ENCODE measurements at regions not wholly inside any gene's neighbourhood (a gene's known extent, or its start where the extent isn't known, plus 50 kb on each side); places are given as distances from the start of the nearest gene placed in this dataset.

DNA sequence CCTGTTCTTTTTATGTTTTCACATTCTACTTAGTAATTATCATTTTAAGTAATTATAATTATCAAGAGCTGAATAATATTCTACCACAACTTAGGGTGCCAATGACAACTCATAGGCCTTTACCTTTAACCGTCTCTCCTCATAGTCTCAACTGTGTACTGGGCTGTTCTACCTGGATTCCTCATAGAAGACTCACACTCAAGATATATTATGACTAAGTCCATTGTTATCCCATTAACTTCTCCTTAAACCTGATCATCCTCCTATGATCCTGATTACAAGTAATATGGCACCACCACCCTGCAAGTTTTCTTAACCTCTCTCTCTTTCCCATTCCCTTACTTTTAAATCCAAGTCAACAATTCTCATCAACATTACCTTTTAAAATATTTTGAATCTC, 285.9 kb upstream of the VEPH1 start:
- Histone ChIP-seq H3K9me3 (ENCODE audit: severe bottlenecking) (no peaks in the 10 kb centered on the region), H3K4me3 (ENCODE audit: severe bottlenecking) (no peak overlapping the region), H3K27me3 (ENCODE audit: insufficient read depth, poor library complexity, severe bottlenecking) (no peaks in the 10 kb centered on the region), H3K4me1 (ENCODE audit: insufficient read depth, poor library complexity, severe bottlenecking) (peaks cover 45% of the 10 kb centered on the region), H3K36me3 (ENCODE audit: low read depth) (no peaks in the 10 kb centered on the region), H3K27ac (ENCODE audit: poor library complexity, severe bottlenecking) (peak overlapping the region; percentile 26)
- ATAC-seq (ENCODE audit: low read depth) (peak; percentile 91), DNase-seq (ENCODE audit: low spot score) (no peak)
- no peak for TF ChIP-seq CTCF (IDR thresholded peaks at IDR 0.05; ENCODE audit: poor library complexity, severe bottlenecking)

DNA sequence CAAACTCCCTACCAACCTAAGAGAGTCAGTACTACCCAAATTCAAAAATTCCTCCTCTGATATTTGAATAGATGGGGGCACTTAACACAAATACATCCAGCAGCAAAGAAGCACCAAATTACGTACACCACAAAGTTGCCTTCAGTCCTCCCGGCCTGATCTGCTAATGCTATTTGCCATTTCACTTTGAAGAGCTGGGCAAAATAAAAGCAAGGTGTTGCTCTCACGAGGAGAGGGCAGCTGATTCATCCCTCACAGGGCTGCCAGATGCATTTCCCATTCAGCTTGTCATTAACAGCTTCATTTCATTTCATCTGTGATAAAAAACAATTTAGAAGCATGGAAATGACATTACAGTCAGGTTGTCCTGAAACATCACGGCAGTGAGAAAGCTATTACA, 283.4 kb upstream of the VEPH1 start:
- H3K9me3 ChIP-seq (ENCODE audit: severe bottlenecking): no peaks in the 10 kb centered on the region
- no peaks in the 10 kb centered on the region for H3K27me3 ChIP-seq (ENCODE audit: insufficient read depth, poor library complexity, severe bottlenecking)
- no peak overlapping the region for H3K4me3 ChIP-seq (ENCODE audit: severe bottlenecking)
- H3K27ac ChIP-seq (ENCODE audit: poor library complexity, severe bottlenecking): peak overlapping the region; percentile 83
- H3K36me3 ChIP-seq (ENCODE audit: low read depth): no peaks in the 10 kb centered on the region
- H3K4me1 ChIP-seq (ENCODE audit: insufficient read depth, poor library complexity, severe bottlenecking): peaks cover 46% of the 10 kb centered on the region
- DNase-seq (ENCODE audit: low spot score): no peak
- 0 out of 3 replicates have a peak, but pooled peaks have one; percentile 13 for ATAC-seq (ENCODE audit: low read depth)
- no peak for TF ChIP-seq CTCF (IDR thresholded peaks at IDR 0.05; ENCODE audit: poor library complexity, severe bottlenecking)

DNA sequence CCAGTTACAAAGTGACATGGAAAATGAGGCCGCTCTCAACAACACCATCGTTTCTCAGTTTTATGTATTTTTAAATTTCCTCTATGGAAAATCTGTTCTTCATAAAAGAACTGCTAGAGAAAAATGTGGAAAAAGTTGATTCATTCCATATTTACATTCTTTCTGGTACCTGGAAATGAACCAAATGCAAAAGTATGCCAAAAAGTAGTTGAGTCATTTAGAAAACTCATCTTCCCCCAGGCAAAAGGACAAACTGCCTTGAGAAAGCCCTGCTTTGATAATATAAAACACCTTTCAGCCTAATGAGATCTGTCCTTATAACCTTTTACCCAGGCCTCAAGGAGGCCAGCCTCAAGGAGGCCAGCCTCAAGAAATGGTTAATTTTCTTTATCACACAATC, 283.0 kb upstream of the VEPH1 start:
- Histone ChIP-seq H3K4me3 (ENCODE audit: severe bottlenecking) (no peak overlapping the region), H3K36me3 (ENCODE audit: low read depth) (no peaks in the 10 kb centered on the region), H3K4me1 (ENCODE audit: insufficient read depth, poor library complexity, severe bottlenecking) (peaks cover 46% of the 10 kb centered on the region), H3K9me3 (ENCODE audit: severe bottlenecking) (no peaks in the 10 kb centered on the region), H3K27ac (ENCODE audit: poor library complexity, severe bottlenecking) (peak overlapping the region; percentile 83), H3K27me3 (ENCODE audit: insufficient read depth, poor library complexity, severe bottlenecking) (no peaks in the 10 kb centered on the region)
- DNase-seq (ENCODE audit: low spot score) (no peak), ATAC-seq (ENCODE audit: low read depth) (peak; percentile 35)
- no peak for TF ChIP-seq CTCF (IDR thresholded peaks at IDR 0.05; ENCODE audit: poor library complexity, severe bottlenecking)

DNA sequence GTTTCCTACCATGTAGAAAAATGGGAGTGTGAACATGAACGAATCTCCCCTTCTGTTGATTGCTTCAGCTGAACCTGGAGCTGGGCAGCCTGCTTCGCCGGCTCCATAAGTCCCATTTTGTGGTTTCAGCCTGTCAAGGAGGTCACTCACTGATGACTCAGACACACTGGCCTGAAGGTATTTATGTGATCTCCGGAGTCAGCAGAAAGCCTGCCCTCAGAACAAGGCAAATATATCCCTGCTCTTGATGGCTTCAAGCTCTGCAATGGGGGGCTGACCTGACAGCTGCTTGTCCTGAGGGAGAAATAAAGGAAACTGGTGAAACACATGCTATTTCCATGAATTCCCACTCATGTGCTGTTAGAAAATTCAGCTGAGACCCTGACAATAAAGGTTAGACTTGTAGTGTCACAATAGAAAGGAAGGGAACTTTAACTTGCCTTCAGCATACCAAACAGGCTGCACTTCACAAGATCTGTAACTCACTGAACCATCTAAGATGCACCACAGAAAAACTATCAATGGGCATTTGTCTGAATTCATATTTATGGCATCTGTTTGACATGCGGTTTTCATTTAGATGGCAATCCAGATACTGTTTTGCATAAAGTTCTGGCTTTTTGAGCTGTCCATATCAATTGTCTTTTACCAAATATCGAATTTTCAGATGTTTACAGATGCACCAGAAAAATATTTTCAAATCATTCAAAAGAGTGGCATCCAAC, 282.0 kb upstream of the VEPH1 start:
- Histone ChIP-seq H3K4me3 (ENCODE audit: severe bottlenecking) (no peak overlapping the region), H3K27ac (ENCODE audit: poor library complexity, severe bottlenecking) (peak overlapping the region; percentile 83), H3K27me3 (ENCODE audit: insufficient read depth, poor library complexity, severe bottlenecking) (no peaks in the 10 kb centered on the region)

More for the DNA sequence above, 282.0 kb upstream of the VEPH1 start:
- H3K36me3 ChIP-seq (ENCODE audit: low read depth): no peaks in the 10 kb centered on the region
- DNase-seq (ENCODE audit: low spot score) (peak; percentile 69), ATAC-seq (ENCODE audit: low read depth) (peak; percentile 76)
- peaks cover 46% of the 10 kb centered on the region for H3K4me1 ChIP-seq (ENCODE audit: insufficient read depth, poor library complexity, severe bottlenecking)
- no peak for TF ChIP-seq CTCF (IDR thresholded peaks at IDR 0.05; ENCODE audit: poor library complexity, severe bottlenecking)
- no peaks in the 10 kb centered on the region for H3K9me3 ChIP-seq (ENCODE audit: severe bottlenecking)

Data from RWPE2 (cell line).